Activated T-helper 17 cell treated with anti-CD3 and anti-CD28 coated beads, Interleukin-2, amount 50 U/mL, for 72 hours (primary cell): ENCODE measurements at regions not wholly inside any gene's neighbourhood (a gene's known extent, or its start where the extent isn't known, plus 50 kb on each side); places are given as distances from the start of the nearest gene placed in this dataset.

Source experiments
- ATAC-seq: fragments of 150-1000 bp; cut with Tn5 transposase; replicated peaks from 2 replicates; pipeline ENCODE4 v1.10.0; 2021; ENCODE audit warnings: mild to moderate bottlenecking, moderate library complexity
- H3K27ac Mint-ChIP-seq: one replicate; pipeline ENCODE4 v1.8.0; 2022; ENCODE audit warnings: mixed read lengths
- H3K27me3 Mint-ChIP-seq: one replicate; pipeline ENCODE4 v1.8.0; 2022; ENCODE audit warnings: mixed read lengths
- H3K36me3 Mint-ChIP-seq: one replicate; pipeline ENCODE4 v1.8.0; 2022; ENCODE audit warnings: low read depth, mild to moderate bottlenecking, mixed read lengths
- H3K4me1 Mint-ChIP-seq: one replicate; pipeline ENCODE4 v1.8.0; 2022; ENCODE audit warnings: mixed read lengths
- H3K4me3 Mint-ChIP-seq: one replicate; pipeline ENCODE4 v1.8.0; 2022; ENCODE audit warnings: mild to moderate bottlenecking, mixed read lengths
- H3K9me3 Mint-ChIP-seq: one replicate; pipeline ENCODE4 v1.8.0; 2022; ENCODE audit warnings: mixed read lengths

- no peaks in the 10 kb centered on the region for H3K9me3 Mint-ChIP-seq
- H3K27ac Mint-ChIP-seq: no peak overlapping the region
- H3K27me3 Mint-ChIP-seq: peaks cover 5% of the 10 kb centered on the region
- no peaks in the 10 kb centered on the region for H3K36me3 Mint-ChIP-seq
- no peaks in the 10 kb centered on the region for H3K4me1 Mint-ChIP-seq
- H3K4me3 Mint-ChIP-seq: no peak overlapping the region
- no peak for ATAC-seq
These were observed 99.1 kb upstream of the HDAC4 start for GRCh38 chr2:239499726-239500573.

GRCh38 chr2:239498981-239499634 is 98.3 kb upstream of the HDAC4 start:
- H3K36me3 Mint-ChIP-seq: no peaks in the 10 kb centered on the region
- no peak overlapping the region for H3K4me3 Mint-ChIP-seq
- no peaks in the 10 kb centered on the region for H3K9me3 Mint-ChIP-seq
- H3K27me3 Mint-ChIP-seq: peaks cover 9% of the 10 kb centered on the region
- H3K27ac Mint-ChIP-seq: no peak overlapping the region
- H3K4me1 Mint-ChIP-seq: no peaks in the 10 kb centered on the region
- no peak for ATAC-seq

DNA sequence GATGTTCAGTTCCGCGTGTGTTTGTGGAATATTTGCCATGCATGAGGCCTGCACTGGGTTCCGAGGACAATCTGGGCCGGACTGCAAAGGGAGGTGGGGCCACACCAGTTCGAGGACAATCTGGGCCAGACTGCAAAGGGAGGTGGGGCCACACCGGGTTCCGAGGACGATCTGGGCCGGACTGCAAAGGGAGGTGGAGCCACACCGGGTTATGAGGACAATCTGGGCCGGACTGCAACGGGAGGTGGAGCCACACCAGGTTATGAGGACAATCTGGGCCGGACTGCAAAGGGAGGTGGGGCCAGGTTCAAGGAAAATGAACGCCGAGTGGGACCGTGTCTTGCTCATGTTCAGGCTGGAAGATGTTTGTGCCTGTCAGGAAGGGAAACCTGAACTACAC is 97.8 kb upstream of the HDAC4 start:
- peaks cover 9% of the 10 kb centered on the region for H3K27me3 Mint-ChIP-seq
- H3K9me3 Mint-ChIP-seq: no peaks in the 10 kb centered on the region
- H3K27ac Mint-ChIP-seq: no peak overlapping the region
- H3K4me1 Mint-ChIP-seq: no peaks in the 10 kb centered on the region
- no peak overlapping the region for H3K4me3 Mint-ChIP-seq
- ATAC-seq: no peak
- no peaks in the 10 kb centered on the region for H3K36me3 Mint-ChIP-seq

GRCh38 chr2:239496700-239497099 is 95.9 kb upstream of the HDAC4 start:
- H3K27me3 Mint-ChIP-seq: peaks cover 9% of the 10 kb centered on the region
- no peak overlapping the region for H3K4me3 Mint-ChIP-seq
- H3K36me3 Mint-ChIP-seq: no peaks in the 10 kb centered on the region
- ATAC-seq: peak; percentile 85
- no peaks in the 10 kb centered on the region for H3K4me1 Mint-ChIP-seq
- no peak overlapping the region for H3K27ac Mint-ChIP-seq
- no peaks in the 10 kb centered on the region for H3K9me3 Mint-ChIP-seq

DNA sequence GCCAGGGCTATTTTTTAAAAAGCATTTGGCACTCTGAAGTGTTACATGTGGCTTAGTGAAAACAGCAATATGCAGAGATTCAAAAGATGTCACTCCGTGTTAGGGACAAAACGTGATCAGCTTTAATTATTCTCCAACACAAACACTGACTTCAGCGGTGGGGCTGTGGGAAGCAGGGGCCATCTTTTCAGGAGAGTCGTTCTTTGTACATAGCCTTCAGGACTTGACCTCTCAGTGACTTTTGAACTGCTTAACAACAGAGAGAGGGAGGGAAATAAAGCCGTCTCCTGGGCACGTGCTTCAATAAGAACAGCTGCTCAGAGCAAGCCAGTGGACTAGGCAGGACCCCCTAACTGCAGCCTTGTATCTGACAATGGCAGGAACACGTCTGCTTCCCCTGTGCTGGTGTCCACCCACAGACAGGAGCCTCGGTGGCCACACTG is 95.0 kb upstream of the HDAC4 start:
- Mint-ChIP-seq H3K4me1 (no peaks in the 10 kb centered on the region), H3K27ac (no peak overlapping the region), H3K36me3 (no peaks in the 10 kb centered on the region), H3K9me3 (no peaks in the 10 kb centered on the region), H3K4me3 (no peak overlapping the region), H3K27me3 (peaks cover 9% of the 10 kb centered on the region)
- ATAC-seq: no peak

DNA sequence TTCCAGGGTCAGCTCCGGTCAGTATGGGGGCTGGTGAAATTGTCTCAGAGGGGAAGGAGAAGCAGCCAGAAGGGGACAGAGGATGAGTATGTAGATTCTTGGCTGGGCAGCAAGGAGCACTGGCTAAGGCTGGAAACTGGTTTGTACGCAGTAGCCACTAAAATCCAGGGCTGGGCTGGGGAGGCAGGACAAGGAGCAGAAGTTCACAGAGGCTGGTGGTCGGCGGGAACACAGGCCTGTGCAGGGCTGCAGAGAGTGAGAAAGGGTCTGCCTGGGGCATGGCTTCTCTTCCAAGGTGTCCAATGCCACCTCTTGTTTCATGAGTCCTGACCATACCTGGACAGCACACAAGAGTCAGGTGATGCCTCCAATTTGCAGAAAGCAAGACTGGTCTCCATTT is 94.4 kb upstream of the HDAC4 start:
- peaks cover 9% of the 10 kb centered on the region for H3K27me3 Mint-ChIP-seq
- no peaks in the 10 kb centered on the region for H3K9me3 Mint-ChIP-seq
- H3K36me3 Mint-ChIP-seq: no peaks in the 10 kb centered on the region
- no peak for ATAC-seq
- no peak overlapping the region for H3K27ac Mint-ChIP-seq
- H3K4me3 Mint-ChIP-seq: no peak overlapping the region
- no peaks in the 10 kb centered on the region for H3K4me1 Mint-ChIP-seq

GRCh38 chr2:239494578-239494977 is 93.8 kb upstream of the HDAC4 start:
- Mint-ChIP-seq H3K27ac (no peak overlapping the region), H3K27me3 (peaks cover 9% of the 10 kb centered on the region), H3K36me3 (no peaks in the 10 kb centered on the region), H3K4me1 (no peaks in the 10 kb centered on the region), H3K9me3 (no peaks in the 10 kb centered on the region), H3K4me3 (no peak overlapping the region)
- ATAC-seq: no peak

DNA sequence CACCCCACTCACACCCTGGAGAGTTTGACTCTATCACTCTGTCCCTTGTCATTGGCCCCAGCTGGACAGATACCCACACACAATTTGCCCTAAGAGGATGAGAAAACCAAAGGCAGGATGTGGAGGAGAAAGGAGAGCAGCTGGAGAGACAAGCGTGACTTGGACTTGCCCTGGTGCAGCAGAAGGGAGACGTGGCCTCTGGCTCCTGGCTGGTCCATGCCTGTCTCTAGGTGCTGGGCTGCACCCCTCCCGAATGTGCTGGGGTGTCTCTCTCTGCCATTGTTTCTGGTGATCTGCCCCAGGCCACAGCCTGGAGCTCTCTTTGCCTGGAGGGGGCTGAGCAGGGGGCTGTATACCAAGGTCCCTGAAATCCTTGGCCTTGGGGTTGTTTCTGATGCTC is 88.7 kb upstream of the HDAC4 start:
- ATAC-seq: no peak
- H3K4me1 Mint-ChIP-seq: no peaks in the 10 kb centered on the region
- no peak overlapping the region for H3K4me3 Mint-ChIP-seq
- no peaks in the 10 kb centered on the region for H3K36me3 Mint-ChIP-seq
- H3K27ac Mint-ChIP-seq: no peak overlapping the region
- H3K27me3 Mint-ChIP-seq: no peaks in the 10 kb centered on the region
- no peaks in the 10 kb centered on the region for H3K9me3 Mint-ChIP-seq

- no peak for ATAC-seq
- no peak overlapping the region for H3K27ac Mint-ChIP-seq
- no peaks in the 10 kb centered on the region for H3K36me3 Mint-ChIP-seq
- H3K4me3 Mint-ChIP-seq: no peak overlapping the region
- peaks cover 5% of the 10 kb centered on the region for H3K27me3 Mint-ChIP-seq
- H3K4me1 Mint-ChIP-seq: no peaks in the 10 kb centered on the region
- no peaks in the 10 kb centered on the region for H3K9me3 Mint-ChIP-seq
These were observed 87.3 kb upstream of the HDAC4 start for GRCh38 chr2:239488125-239488524.

DNA sequence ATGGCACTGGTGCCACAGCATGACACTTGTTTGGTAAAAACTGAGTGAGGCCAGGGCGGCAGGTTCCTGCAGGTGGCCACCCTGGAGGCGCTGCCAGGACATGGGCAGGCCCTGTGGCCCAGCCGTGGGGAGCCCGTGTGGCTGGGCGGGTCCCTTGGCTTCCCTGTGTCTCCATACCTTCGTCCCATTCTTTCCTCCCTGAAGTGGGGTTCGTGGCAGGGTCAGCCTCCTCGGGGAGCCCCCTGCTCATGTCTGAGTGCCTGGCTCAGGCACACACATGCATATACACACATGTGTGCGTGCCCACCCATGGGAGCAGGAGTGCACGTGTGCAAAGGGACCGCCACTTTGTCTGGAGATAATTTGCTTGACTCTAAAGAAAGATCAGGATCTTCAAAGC is 86.5 kb upstream of the HDAC4 start:
- Mint-ChIP-seq H3K36me3 (no peaks in the 10 kb centered on the region), H3K27ac (no peak overlapping the region), H3K9me3 (no peaks in the 10 kb centered on the region), H3K27me3 (peaks cover 8% of the 10 kb centered on the region), H3K4me3 (no peak overlapping the region), H3K4me1 (no peaks in the 10 kb centered on the region)
- ATAC-seq: no peak

DNA sequence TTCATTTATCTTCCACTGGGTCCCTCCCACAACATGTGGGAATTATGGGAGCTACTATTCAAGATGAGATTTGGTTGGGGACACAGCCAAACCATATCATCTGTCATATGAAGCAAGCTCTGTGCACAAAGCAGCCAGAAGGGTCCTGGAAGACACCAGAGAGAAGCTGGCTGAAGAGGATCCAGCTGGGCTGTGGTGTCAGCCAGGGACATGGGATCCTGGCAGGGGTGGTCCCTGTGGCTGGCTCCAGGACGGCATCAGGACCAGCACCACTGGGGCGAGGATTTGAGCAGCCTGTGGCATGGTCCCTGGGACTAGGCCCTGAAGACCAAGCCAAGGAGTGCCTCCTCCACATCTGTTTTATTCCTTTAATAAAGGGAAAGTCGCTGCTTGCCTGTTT is 84.8 kb upstream of the HDAC4 start:
- Mint-ChIP-seq H3K4me1 (no peaks in the 10 kb centered on the region), H3K4me3 (no peak overlapping the region), H3K27me3 (peaks cover 8% of the 10 kb centered on the region), H3K9me3 (no peaks in the 10 kb centered on the region), H3K36me3 (no peaks in the 10 kb centered on the region), H3K27ac (no peak overlapping the region)
- ATAC-seq: no peak

DNA sequence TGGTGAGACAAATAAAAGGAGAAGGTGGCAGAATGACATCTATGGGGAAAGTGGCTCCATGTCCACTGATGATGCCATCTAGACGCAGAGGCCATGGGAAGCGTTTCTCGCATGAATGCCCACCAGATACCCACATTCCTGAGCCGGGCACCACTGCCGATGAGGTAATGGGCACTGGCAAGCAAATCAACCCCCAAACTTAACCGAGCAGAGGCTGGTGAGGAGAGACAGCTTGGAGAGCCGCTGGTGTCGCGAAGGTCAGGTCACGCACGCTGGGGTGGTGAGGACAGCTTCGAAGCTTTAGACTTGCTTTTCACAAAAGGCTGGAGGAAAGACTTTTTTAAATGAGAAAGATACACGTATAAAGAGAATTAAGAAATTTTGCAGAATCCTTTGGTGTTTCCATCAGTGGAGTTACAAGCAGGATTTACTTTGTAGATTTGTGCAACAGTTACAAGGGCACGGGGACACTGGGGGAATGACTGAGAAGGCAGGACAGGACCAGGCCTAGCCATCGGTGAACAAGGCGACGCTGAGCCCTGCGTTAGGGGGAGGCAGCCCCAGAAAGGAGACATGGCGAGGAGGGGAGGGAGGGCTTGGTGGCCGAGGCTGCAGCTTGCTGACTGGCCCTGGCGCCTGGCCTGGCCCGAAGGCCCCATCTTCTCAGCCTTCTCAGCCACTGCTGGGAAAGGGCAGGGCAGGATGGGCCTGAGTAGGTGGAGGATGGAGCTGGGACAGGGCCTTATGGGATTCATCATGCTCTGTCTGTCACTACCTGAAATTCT is 83.9 kb upstream of the HDAC4 start:
- H3K4me3 Mint-ChIP-seq: no peak overlapping the region
- ATAC-seq: no peak
- peaks cover 8% of the 10 kb centered on the region for H3K27me3 Mint-ChIP-seq
- H3K36me3 Mint-ChIP-seq: no peaks in the 10 kb centered on the region
- H3K9me3 Mint-ChIP-seq: no peaks in the 10 kb centered on the region
- no peaks in the 10 kb centered on the region for H3K4me1 Mint-ChIP-seq
- no peak overlapping the region for H3K27ac Mint-ChIP-seq

DNA sequence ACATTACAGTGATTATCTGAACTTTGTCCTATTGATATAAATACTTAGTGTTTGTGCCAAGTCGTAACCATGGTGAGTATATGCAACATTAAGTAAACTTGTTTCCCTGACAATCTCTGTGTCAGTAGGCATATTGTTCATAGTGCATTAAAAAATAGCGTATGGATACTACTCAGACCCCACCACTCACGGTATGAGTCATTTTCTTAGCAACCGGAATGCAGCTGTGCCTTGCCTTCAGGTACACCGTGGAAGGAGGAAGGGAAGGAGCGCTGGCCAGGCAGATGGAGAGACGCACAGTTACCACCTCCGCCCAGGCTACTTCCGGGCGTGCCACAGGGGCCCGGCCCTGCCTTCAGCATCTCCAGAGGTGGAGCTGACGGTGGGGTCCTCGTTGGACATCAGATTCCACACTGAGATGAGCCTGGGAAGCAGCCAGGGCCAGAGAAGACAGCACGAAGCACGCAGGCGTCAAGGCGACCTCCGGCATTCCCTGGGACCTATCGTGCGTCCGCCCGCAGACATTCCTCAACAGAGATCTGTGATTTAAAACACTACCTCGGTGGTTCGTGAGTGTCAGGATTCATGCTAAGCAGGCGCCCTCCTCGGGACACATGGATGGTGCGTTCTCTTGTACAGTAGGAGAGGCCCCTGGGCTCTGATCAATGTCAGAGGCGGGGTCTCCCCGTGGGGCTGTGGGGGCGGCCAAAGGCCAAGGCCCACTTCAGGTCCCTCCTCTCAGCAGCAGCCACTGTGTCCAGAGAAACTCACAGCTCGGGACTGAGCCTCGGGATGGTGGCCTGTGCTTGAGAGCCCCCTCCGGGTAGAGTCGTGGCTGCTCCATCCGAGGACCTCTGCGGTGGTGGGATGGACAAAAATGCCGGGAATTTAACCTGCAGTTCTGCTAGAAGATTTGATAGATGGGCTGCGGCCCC is 82.2 kb upstream of the HDAC4 start:
- Mint-ChIP-seq H3K27me3 (peaks cover 8% of the 10 kb centered on the region), H3K4me3 (no peak overlapping the region), H3K9me3 (no peaks in the 10 kb centered on the region), H3K36me3 (no peaks in the 10 kb centered on the region), H3K4me1 (no peaks in the 10 kb centered on the region), H3K27ac (no peak overlapping the region)
- ATAC-seq: no peak

DNA sequence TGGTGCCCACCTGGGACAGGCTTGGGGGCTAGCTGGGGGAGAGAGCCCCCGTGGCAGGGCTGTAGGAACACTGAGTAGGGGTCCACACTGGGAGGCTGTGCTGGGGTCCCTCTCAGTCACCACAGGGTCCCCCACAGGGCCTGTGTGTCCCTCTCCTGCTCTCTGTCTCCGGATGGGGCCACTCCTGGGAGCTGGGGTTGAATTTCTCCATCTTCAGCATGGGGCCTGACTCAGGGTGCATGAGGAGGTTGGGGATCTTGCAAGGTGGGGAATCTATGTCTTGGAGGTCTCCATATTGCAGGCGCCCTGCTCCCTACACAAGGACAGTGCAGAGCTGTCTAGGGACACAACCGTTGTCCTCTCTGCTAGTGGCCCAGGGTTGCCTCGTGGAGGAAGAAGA is 78.7 kb upstream of the HDAC4 start:
- H3K9me3 Mint-ChIP-seq: no peaks in the 10 kb centered on the region
- H3K27ac Mint-ChIP-seq: no peak overlapping the region
- no peak overlapping the region for H3K4me3 Mint-ChIP-seq
- no peak for ATAC-seq
- H3K4me1 Mint-ChIP-seq: no peaks in the 10 kb centered on the region
- peaks cover 8% of the 10 kb centered on the region for H3K27me3 Mint-ChIP-seq
- no peaks in the 10 kb centered on the region for H3K36me3 Mint-ChIP-seq
